Esophagus squamous epithelium (tissue), 5 donors: ENCODE measurements at regions not wholly inside any gene's neighbourhood (a gene's known extent, or its start where the extent isn't known, plus 50 kb on each side); places are given as distances from the start of the nearest gene placed in this dataset.

Experiments
- DNase-seq: peaks from one replicate; lab custom pipeline; 2025; lab: John Stamatoyannopoulos, UW
- H3K27ac ChIP-seq, 4 donors: fragments of 200-600 bp; sonication (generic); one replicate each; pipeline ENCODE4 v1.5.1; 2016 to 2019; ENCODE audit warnings: mild to moderate bottlenecking in 1 of 4
- H3K27me3 ChIP-seq, 4 donors: fragments of 200-600 bp; sonication (generic); 1 replicate in 3 of 4; 2 replicates in 1 of 4; pipeline versions ENCODE4 v1.5.1 to v1.6.0; 2017 to 2021; ENCODE audit warnings: antibody characterized with exemption in 1 of 4
- H3K36me3 ChIP-seq, 3 donors: fragments of 200-600 bp; sonication (generic); one replicate each; pipeline ENCODE4 v1.5.1; 2016 to 2019
- H3K4me1 ChIP-seq, 3 donors: fragments of 200-600 bp; sonication (generic); one replicate each; pipeline ENCODE4 v1.5.1; 2017 to 2019
- H3K4me3 ChIP-seq, 4 donors: fragments of 200-600 bp; sonication (generic); 1 replicate in 3 of 4; 2 replicates in 1 of 4; pipeline ENCODE4 v1.5.1; 2016 to 2019; ENCODE audit warnings: mild to moderate bottlenecking in 2 of 4, moderate library complexity in 1 of 4
- H3K9me3 ChIP-seq, 3 donors: fragments of 200-600 bp; sonication (generic); one replicate each; pipeline ENCODE4 v1.5.1; 2016 to 2019
- POLR2A ChIP-seq, 4 donors: fragments of 450-650 bp; IDR thresholded peaks; one replicate each; pipeline ENCODE4 v1.6.1; 2017; ENCODE audit warnings: antibody characterized with exemption in 4 of 4, mild to moderate bottlenecking in 4 of 4, moderate library complexity in 3 of 4
- WGBS, 2 donors: methylation state at CpG; one replicate each; pipeline ENCODE4 v1.1.5; 2018; 5-methylcytosine and 5-hydroxymethylcytosine counted together
- intact Hi-C: fragments of 100-400 bp; cut with DNase I; formaldehyde crosslinking; loops from one replicate; pipeline ENCODE4 v1.15.0; 2022
- TF ChIP-seq, protein P1 (sequence below), 6 experiments: fragments of 450-650 bp in 4 of 6; fragments of 200-600 bp in 2 of 6; sonication (generic) in 2 of 6; IDR thresholded peaks; one replicate each; pipeline ENCODE4 v1.5.1; 2016 to 2019; ENCODE audit warnings: antibody characterized with exemption in 6 of 6, mild to moderate bottlenecking in 4 of 6, moderate library complexity in 4 of 6
- donor health status: DM: yes; HTN: yes; CAD: no.

DNA sequence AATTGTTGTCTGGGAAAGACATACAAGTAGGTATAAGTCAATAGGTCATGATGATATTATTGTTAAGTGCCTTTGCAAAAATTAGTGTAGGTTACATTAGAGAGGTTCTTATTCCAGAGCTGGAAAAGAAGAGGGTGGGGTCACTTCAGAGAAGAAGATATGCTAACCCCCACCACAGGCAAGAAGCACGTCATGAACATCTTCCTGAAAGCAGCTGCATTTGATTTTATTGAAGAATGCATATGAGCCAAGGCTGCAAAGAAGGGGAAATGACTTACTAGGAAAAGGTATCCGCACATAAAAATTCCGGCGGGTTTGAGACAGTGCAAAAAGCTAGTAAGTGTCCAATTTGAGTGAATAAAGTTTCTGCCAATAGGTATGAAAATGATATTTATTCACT, 195.3 kb upstream of the CDH2 start:
- H3K27ac ChIP-seq: no peak overlapping the region
- DNase-seq: no peak
- TF ChIP-seq POLR2A (IDR thresholded peaks at IDR 0.05): no peak
- TF ChIP-seq, protein P1, sequence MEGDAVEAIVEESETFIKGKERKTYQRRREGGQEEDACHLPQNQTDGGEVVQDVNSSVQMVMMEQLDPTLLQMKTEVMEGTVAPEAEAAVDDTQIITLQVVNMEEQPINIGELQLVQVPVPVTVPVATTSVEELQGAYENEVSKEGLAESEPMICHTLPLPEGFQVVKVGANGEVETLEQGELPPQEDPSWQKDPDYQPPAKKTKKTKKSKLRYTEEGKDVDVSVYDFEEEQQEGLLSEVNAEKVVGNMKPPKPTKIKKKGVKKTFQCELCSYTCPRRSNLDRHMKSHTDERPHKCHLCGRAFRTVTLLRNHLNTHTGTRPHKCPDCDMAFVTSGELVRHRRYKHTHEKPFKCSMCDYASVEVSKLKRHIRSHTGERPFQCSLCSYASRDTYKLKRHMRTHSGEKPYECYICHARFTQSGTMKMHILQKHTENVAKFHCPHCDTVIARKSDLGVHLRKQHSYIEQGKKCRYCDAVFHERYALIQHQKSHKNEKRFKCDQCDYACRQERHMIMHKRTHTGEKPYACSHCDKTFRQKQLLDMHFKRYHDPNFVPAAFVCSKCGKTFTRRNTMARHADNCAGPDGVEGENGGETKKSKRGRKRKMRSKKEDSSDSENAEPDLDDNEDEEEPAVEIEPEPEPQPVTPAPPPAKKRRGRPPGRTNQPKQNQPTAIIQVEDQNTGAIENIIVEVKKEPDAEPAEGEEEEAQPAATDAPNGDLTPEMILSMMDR (IDR thresholded peaks at IDR 0.05): no peak
- no peak overlapping the region for H3K4me3 ChIP-seq
- no peaks in the 10 kb centered on the region for H3K9me3 ChIP-seq
- no peaks in the 10 kb centered on the region for H3K4me1 ChIP-seq
- 83 to 89% methylated on average over 4 of the region's 4 CpGs for WGBS, 2 donors
- intact Hi-C loops: no loop called here
- H3K27me3 ChIP-seq: no peaks in the 10 kb centered on the region
- H3K36me3 ChIP-seq: no peaks in the 10 kb centered on the region

DNA sequence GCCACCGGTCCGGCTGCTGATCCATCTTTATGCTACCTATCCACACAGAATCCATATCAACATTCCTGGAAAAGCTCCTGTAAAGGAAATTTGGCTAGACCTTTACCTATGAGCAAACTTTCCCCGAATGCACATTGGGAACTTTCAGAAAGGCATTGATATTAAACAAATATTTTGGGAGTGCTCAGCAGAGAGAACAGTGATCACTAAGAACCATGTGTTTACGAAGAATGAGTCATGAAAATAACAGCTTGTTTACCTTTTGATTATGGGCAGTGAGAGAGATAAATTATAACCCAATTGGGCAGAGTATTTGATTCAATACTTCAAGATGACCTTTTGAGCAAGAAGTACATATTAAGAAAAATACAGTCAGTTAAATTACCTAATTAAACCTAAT, 189.7 kb upstream of the CDH2 start:
- Histone ChIP-seq H3K36me3 (no peaks in the 10 kb centered on the region), H3K4me1 (no peaks in the 10 kb centered on the region), H3K27ac (no peak overlapping the region), H3K9me3 (no peaks in the 10 kb centered on the region), H3K4me3 (no peak overlapping the region), H3K27me3 (no peaks in the 10 kb centered on the region)
- DNase-seq: no peak
- WGBS, 2 donors: 67 to 78% methylated on average over 2 to 4 of the region's 4 CpGs
- TF ChIP-seq POLR2A (IDR thresholded peaks at IDR 0.05): no peak
- TF ChIP-seq, protein P1 (IDR thresholded peaks at IDR 0.05): no peak
- intact Hi-C loops: no loop called here

DNA sequence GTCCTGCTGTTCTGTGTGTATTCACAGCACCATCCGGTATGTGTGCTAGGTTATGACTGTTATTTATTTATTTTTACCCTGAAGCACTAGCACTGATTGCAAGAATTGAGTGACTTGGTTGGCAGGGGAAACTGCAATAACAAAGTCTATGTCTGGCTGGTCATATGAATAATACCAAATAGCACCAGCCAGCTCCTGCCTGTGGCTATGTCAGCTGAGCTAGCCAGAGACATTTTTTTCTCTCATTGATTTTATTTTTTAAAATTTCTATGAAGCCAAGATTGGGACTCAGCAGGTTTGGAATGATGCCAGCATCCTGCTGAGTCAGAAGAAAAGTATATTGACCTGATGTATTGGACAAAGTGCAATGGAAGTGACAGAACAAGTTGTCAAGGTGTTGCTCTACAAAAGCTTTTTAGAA, 188.5 kb upstream of the CDH2 start:
- no peak overlapping the region for H3K4me3 ChIP-seq
- no peak for DNase-seq
- no peaks in the 10 kb centered on the region for H3K36me3 ChIP-seq
- no peak for TF ChIP-seq POLR2A (IDR thresholded peaks at IDR 0.05)
- TF ChIP-seq, protein P1 (IDR thresholded peaks at IDR 0.05): no peak
- no peaks in the 10 kb centered on the region for H3K4me1 ChIP-seq
- H3K27ac ChIP-seq: no peak overlapping the region
- intact Hi-C loops: no loop called here
- no peaks in the 10 kb centered on the region for H3K9me3 ChIP-seq
- H3K27me3 ChIP-seq: no peaks in the 10 kb centered on the region
- 25 to 42% methylated on average over 1 of the region's 1 CpG for WGBS, 2 donors

DNA sequence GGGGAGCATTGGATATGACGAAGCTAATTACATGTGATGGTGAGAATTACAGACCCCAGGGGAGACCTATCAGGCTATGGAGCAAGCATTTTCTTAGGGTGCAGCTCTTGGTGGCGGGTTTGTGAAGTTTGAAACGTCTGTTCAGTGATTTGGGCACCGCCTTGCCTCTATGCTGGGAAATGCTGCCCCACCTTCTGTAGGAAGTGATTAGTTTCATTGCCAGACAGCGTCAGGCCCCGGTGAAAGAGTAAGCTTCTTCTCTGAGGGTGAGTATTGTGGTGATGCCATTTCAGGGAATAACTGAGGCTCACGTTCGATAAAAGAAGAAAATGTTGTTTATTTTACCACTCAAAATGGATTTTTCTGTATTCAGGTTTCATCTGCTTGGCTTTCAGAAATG, 186.2 kb upstream of the CDH2 start:
- Histone ChIP-seq H3K27ac (no peak overlapping the region), H3K4me3 (no peak overlapping the region), H3K9me3 (no peaks in the 10 kb centered on the region), H3K36me3 (no peaks in the 10 kb centered on the region), H3K4me1 (no peaks in the 10 kb centered on the region), H3K27me3 (no peaks in the 10 kb centered on the region)
- 79 to 83% methylated on average over 8 of the region's 8 CpGs for WGBS, 2 donors
- TF ChIP-seq, protein P1 (IDR thresholded peaks at IDR 0.05): no peak
- no peak for TF ChIP-seq POLR2A (IDR thresholded peaks at IDR 0.05)
- no peak for DNase-seq
- intact Hi-C loops: no loop called here

DNA sequence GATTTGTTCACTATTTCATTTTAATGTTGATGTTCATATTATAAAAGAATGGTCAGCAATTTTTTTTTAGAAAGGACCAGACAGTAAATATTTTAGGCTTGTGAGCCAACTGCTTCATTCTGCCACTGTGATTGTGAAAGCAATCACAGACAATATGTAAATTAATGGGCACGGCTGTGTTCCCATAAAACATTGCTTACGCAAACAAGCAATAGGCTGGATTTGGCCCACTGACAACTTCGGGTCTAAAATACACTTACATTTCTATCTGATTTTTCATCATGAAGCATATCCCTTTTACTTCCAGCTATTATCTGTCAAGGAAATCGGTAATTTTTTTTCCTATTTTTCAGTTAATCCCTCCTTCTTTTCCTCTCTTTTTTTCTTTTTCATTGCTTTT, 182.2 kb upstream of the CDH2 start:
- no peak overlapping the region for H3K27ac ChIP-seq
- TF ChIP-seq, protein P1 (IDR thresholded peaks at IDR 0.05): no peak
- TF ChIP-seq POLR2A (IDR thresholded peaks at IDR 0.05): no peak
- 70 to 89% methylated on average over 4 of the region's 4 CpGs for WGBS, 2 donors
- no peak for DNase-seq
- intact Hi-C loops: no loop called here
- no peak overlapping the region for H3K4me3 ChIP-seq
- H3K27me3 ChIP-seq: no peaks in the 10 kb centered on the region
- no peaks in the 10 kb centered on the region for H3K9me3 ChIP-seq
- no peaks in the 10 kb centered on the region for H3K36me3 ChIP-seq
- no peaks in the 10 kb centered on the region for H3K4me1 ChIP-seq
